Liver (tissue), 8 donors: ENCODE measurements at regions not wholly inside any gene's neighbourhood (a gene's known extent, or its start where the extent isn't known, plus 50 kb on each side); places are given as distances from the start of the nearest gene placed in this dataset.

Experiments used
- DNase-seq: peaks from one replicate; pipeline ENCODE4 v3.0.0-alpha.2; 2017; ENCODE audit warnings: low spot score
- H3K27ac ChIP-seq, 2 donors: one replicate each; pipeline ENCODE4 v1.7.0; 2013; ENCODE audit warnings: inconsistent platforms in 2 of 2, low read length in 2 of 2, control low read depth in 1 of 2, low read depth in 1 of 2, mild to moderate bottlenecking in 1 of 2
- H3K27me3 ChIP-seq, 4 donors: one replicate each; pipeline versions ENCODE4 v1.6.1 to v1.7.0; 2013; ENCODE audit warnings: low read length in 3 of 4, inconsistent platforms in 1 of 4, mild to moderate bottlenecking in 1 of 4, moderate library complexity in 1 of 4; ENCODE audit not compliant: control insufficient read depth in 4 of 4, insufficient read depth in 4 of 4
- H3K36me3 ChIP-seq, 4 donors: one replicate each; pipeline versions ENCODE4 v1.6.1 to v1.7.0; 2013; ENCODE audit warnings: low read length in 3 of 4, mild to moderate bottlenecking in 3 of 4, low read depth in 1 of 4, moderate library complexity in 1 of 4; ENCODE audit not compliant: control insufficient read depth in 4 of 4, insufficient read depth in 3 of 4
- H3K4me1 ChIP-seq, 4 donors: one replicate each; pipeline versions ENCODE4 v1.6.1 to v1.7.0; 2013; ENCODE audit warnings: low read length in 3 of 4, mild to moderate bottlenecking in 3 of 4, moderate library complexity in 1 of 4; ENCODE audit not compliant: control insufficient read depth in 4 of 4, insufficient read depth in 4 of 4
- H3K4me3 ChIP-seq, 3 donors: one replicate each; pipeline versions ENCODE4 v1.6.1 to v1.7.0; 2013; ENCODE audit warnings: low read length in 3 of 3, control low read depth in 1 of 3, low read depth in 1 of 3, mild to moderate bottlenecking in 1 of 3
- H3K9ac ChIP-seq, 2 donors: one replicate each; pipeline ENCODE4 v1.7.0; 2013; ENCODE audit warnings: low read length in 2 of 2, mild to moderate bottlenecking in 2 of 2, moderate library complexity in 2 of 2, control low read depth in 1 of 2, low read depth in 1 of 2
- H3K9me3 ChIP-seq, 4 donors: one replicate each; pipeline versions ENCODE4 v1.6.1 to v1.7.0; 2013; ENCODE audit warnings: low read length in 3 of 4; ENCODE audit not compliant: control insufficient read depth in 4 of 4
- CTCF ChIP-seq: fragments of 150-350 bp; IDR thresholded peaks from 2 replicates; pipeline ENCODE4 v1.5.1; 2017; ENCODE audit warnings: improper control_type of control experiment, low read depth, low read length; ENCODE audit not compliant: missing input control
- EGR1 ChIP-seq, 2 donors: IDR thresholded peaks; 2 replicates each; pipeline ENCODE4 v1.6.1; 2016 to 2018; ENCODE audit warnings: antibody characterized with exemption in 2 of 2, low read depth in 2 of 2
- FOXA1 ChIP-seq: IDR thresholded peaks from 2 replicates; pipeline ENCODE4 v1.6.1; 2016; ENCODE audit warnings: antibody characterized with exemption
- FOXA2 ChIP-seq: IDR thresholded peaks from 2 replicates; pipeline ENCODE4 v1.6.1; 2016; ENCODE audit warnings: antibody characterized with exemption
- GABPA ChIP-seq, 2 donors: IDR thresholded peaks in 1 of 2; conservative IDR thresholded peaks in 1 of 2; 2 replicates each; pipeline ENCODE4 v1.6.1; 2016; ENCODE audit warnings: antibody characterized with exemption in 2 of 2, mild to moderate bottlenecking in 1 of 2, moderate library complexity in 1 of 2
- HNF4A ChIP-seq, 2 donors: conservative IDR thresholded peaks; 2 replicates each; pipeline ENCODE4 v1.6.1; 2016; ENCODE audit warnings: antibody characterized with exemption in 2 of 2, mild to moderate bottlenecking in 2 of 2
- HNF4G ChIP-seq: IDR thresholded peaks from 2 replicates; pipeline ENCODE4 v1.6.1; 2016; ENCODE audit warnings: antibody characterized with exemption
- JUND ChIP-seq, 2 donors: IDR thresholded peaks; 2 replicates each; pipeline ENCODE4 v1.6.1; 2016; ENCODE audit warnings: antibody characterized with exemption in 2 of 2
- NR2F2 ChIP-seq: IDR thresholded peaks from 2 replicates; pipeline ENCODE4 v1.6.1; 2016; ENCODE audit warnings: antibody characterized with exemption
- RAD21 ChIP-seq, 2 donors: IDR thresholded peaks; 2 replicates each; pipeline ENCODE4 v1.6.1; 2016; ENCODE audit warnings: antibody characterized with exemption in 2 of 2, mild to moderate bottlenecking in 2 of 2
- RXRA ChIP-seq, 2 donors: IDR thresholded peaks; 2 replicates each; pipeline ENCODE4 v1.6.1; 2017 to 2018; ENCODE audit warnings: antibody characterized with exemption in 2 of 2, mild to moderate bottlenecking in 1 of 2
- SP1 ChIP-seq: IDR thresholded peaks from 2 replicates; pipeline ENCODE4 v1.6.1; 2018; ENCODE audit warnings: antibody characterized with exemption, mild to moderate bottlenecking
- TAF1 ChIP-seq: conservative IDR thresholded peaks from 2 replicates; pipeline ENCODE4 v1.6.1; 2016; ENCODE audit warnings: antibody characterized with exemption, mild to moderate bottlenecking
- YY1 ChIP-seq: IDR thresholded peaks from 2 replicates; pipeline ENCODE4 v1.6.1; 2016; ENCODE audit warnings: antibody characterized with exemption, mild to moderate bottlenecking
- WGBS: extraction: QIAGEN DNeasy Blood & Tissue Kit; methylation state at CpG from one replicate; pipeline ENCODE4 v1.1.7; 2013; 5-methylcytosine and 5-hydroxymethylcytosine counted together
- TF ChIP-seq, protein P1 (sequence below): IDR thresholded peaks from 2 replicates; pipeline ENCODE4 v1.6.1; 2016; ENCODE audit warnings: antibody characterized with exemption, mild to moderate bottlenecking
- TF ChIP-seq, protein P2 (sequence below): IDR thresholded peaks from 2 replicates; pipeline ENCODE4 v1.6.1; 2016; ENCODE audit warnings: antibody characterized with exemption
- TF ChIP-seq, protein P3 (sequence below): IDR thresholded peaks from 2 replicates; pipeline ENCODE4 v1.6.1; 2016; ENCODE audit warnings: antibody characterized with exemption
- TF ChIP-seq, protein P4 (sequence below): IDR thresholded peaks from 2 replicates; pipeline ENCODE4 v1.6.1; 2016; ENCODE audit warnings: antibody characterized with exemption
- donor health status: healthy.
- donor health status: healthy.
- donor health status: healthy.
- donor health status: healthy.
- donor health status: healthy.

GRCh38 chr20:40565001-40565681, 123.9 kb downstream of the MAFB start:
- H3K27me3 ChIP-seq, result no peaks in the 10 kb centered on the region
- H3K4me3 ChIP-seq, result no peak overlapping the region
- no peaks in the 10 kb centered on the region for H3K9me3 ChIP-seq
- H3K9ac ChIP-seq, result no peak overlapping the region
- TF ChIP-seq RXRA (IDR thresholded peaks at IDR 0.05) (no peak), NR2F2 (no peak), SP1 (no peak)
- TF ChIP-seq, protein P1, sequence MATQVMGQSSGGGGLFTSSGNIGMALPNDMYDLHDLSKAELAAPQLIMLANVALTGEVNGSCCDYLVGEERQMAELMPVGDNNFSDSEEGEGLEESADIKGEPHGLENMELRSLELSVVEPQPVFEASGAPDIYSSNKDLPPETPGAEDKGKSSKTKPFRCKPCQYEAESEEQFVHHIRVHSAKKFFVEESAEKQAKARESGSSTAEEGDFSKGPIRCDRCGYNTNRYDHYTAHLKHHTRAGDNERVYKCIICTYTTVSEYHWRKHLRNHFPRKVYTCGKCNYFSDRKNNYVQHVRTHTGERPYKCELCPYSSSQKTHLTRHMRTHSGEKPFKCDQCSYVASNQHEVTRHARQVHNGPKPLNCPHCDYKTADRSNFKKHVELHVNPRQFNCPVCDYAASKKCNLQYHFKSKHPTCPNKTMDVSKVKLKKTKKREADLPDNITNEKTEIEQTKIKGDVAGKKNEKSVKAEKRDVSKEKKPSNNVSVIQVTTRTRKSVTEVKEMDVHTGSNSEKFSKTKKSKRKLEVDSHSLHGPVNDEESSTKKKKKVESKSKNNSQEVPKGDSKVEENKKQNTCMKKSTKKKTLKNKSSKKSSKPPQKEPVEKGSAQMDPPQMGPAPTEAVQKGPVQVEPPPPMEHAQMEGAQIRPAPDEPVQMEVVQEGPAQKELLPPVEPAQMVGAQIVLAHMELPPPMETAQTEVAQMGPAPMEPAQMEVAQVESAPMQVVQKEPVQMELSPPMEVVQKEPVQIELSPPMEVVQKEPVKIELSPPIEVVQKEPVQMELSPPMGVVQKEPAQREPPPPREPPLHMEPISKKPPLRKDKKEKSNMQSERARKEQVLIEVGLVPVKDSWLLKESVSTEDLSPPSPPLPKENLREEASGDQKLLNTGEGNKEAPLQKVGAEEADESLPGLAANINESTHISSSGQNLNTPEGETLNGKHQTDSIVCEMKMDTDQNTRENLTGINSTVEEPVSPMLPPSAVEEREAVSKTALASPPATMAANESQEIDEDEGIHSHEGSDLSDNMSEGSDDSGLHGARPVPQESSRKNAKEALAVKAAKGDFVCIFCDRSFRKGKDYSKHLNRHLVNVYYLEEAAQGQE, result no peak
- TF ChIP-seq, protein P2, sequence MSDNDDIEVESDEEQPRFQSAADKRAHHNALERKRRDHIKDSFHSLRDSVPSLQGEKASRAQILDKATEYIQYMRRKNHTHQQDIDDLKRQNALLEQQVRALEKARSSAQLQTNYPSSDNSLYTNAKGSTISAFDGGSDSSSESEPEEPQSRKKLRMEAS, result no peak
- no peak overlapping the region for H3K27ac ChIP-seq
- no peak for DNase-seq
- H3K36me3 ChIP-seq, result no peaks in the 10 kb centered on the region
- no peaks in the 10 kb centered on the region for H3K4me1 ChIP-seq
- WGBS, result 92% methylated on average over 6 of the region's 6 CpGs

DNA sequence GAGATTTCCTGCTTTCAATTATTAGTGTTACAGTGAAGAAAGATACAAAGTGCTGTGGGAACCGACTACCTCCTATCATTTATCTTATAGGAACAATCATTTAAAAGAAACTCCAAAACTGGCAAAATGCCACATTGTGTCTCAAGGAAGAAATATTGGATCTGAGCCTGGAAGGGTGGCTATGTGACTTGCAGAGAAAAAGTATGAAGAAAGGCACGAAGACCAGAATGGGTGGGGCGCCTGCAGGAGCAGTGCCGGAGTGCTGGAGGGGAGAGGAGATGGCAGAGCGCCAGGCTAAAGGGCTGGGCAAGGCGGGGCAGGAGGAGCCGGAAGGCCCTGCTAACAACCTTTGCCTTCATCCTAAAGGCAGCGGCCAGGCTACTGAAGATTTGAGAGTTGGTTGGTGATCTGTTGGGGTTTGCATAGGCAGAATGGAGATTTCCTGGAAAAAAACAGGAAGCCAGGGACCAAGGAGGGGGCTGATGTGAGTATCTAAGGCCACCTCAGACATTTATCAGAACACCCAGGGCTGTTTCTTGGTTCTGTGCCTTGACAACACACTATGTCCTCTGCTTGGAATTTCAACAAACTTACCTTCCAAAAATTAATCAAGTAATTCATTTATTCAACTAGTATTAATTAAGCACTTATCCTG, 125.6 kb downstream of the MAFB start:
- Histone ChIP-seq H3K27me3 (no peaks in the 10 kb centered on the region), H3K4me3 (no peak overlapping the region), H3K9me3 (no peaks in the 10 kb centered on the region), H3K36me3 (no peaks in the 10 kb centered on the region), H3K27ac (no peak overlapping the region), H3K9ac (no peak overlapping the region), H3K4me1 (no peaks in the 10 kb centered on the region)
- no peak for DNase-seq
- WGBS, result 69% methylated on average over 8 of the region's 8 CpGs
- TF ChIP-seq HNF4A (conservative IDR thresholded peaks at IDR 0.05) (no peak), RAD21 (IDR thresholded peaks at IDR 0.05) (no peak), FOXA2 (no peak), GABPA (IDR thresholded peaks at IDR 0.05 in 1 of 2, conservative IDR thresholded peaks at IDR 0.05 in 1 of 2) (no peak), RXRA (IDR thresholded peaks at IDR 0.05) (no peak), YY1 (no peak), CTCF (no peak), NR2F2 (no peak), FOXA1 (no peak), SP1 (no peak), JUND (IDR thresholded peaks at IDR 0.05) (no peak), TAF1 (no peak), HNF4G (no peak), EGR1 (IDR thresholded peaks at IDR 0.05; ENCODE audit: low read depth in 2 of 2) (no peak)
- TF ChIP-seq, protein P1, result no peak
- TF ChIP-seq, protein P3, sequence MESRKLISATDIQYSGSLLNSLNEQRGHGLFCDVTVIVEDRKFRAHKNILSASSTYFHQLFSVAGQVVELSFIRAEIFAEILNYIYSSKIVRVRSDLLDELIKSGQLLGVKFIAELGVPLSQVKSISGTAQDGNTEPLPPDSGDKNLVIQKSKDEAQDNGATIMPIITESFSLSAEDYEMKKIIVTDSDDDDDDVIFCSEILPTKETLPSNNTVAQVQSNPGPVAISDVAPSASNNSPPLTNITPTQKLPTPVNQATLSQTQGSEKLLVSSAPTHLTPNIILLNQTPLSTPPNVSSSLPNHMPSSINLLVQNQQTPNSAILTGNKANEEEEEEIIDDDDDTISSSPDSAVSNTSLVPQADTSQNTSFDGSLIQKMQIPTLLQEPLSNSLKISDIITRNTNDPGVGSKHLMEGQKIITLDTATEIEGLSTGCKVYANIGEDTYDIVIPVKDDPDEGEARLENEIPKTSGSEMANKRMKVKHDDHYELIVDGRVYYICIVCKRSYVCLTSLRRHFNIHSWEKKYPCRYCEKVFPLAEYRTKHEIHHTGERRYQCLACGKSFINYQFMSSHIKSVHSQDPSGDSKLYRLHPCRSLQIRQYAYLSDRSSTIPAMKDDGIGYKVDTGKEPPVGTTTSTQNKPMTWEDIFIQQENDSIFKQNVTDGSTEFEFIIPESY, result no peak
- TF ChIP-seq, protein P2, result no peak
- TF ChIP-seq, protein P4, sequence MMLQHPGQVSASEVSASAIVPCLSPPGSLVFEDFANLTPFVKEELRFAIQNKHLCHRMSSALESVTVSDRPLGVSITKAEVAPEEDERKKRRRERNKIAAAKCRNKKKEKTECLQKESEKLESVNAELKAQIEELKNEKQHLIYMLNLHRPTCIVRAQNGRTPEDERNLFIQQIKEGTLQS, result no peak
